HepG2 (cell line): ENCODE measurements at regions not wholly inside any gene's neighbourhood (a gene's known extent, or its start where the extent isn't known, plus 50 kb on each side); places are given as distances from the start of the nearest gene placed in this dataset.

Experiments used
- ELF4 ChIP-seq: sonication (generic); formaldehyde crosslinking; IDR thresholded peaks from 2 replicates; pipeline ENCODE4 v1.5.0; 2020; ENCODE audit warnings: missing genetic modification reagents, mild to moderate bottlenecking, moderate library complexity, borderline replicate concordance
- FOXK2 ChIP-seq: fragments of 450-650 bp; IDR thresholded peaks from 2 replicates; pipeline ENCODE4 v1.6.1; 2016
- POLR2A ChIP-seq, 2 experiments: IDR thresholded peaks; 2 replicates each; pipeline ENCODE4 v1.6.1; 2011; ENCODE audit warnings: low read depth in 2 of 2, low read length in 2 of 2, mild to moderate bottlenecking in 1 of 2, moderate library complexity in 1 of 2; ENCODE audit not compliant: insufficient read depth in 1 of 2
- SP5 ChIP-seq: IDR thresholded peaks from 2 replicates; pipeline ENCODE4 v1.6.1; 2016; ENCODE audit warnings: low read depth, borderline replicate concordance
- TCF7L2 ChIP-seq: IDR thresholded peaks from 2 replicates; pipeline ENCODE4 v1.6.1; 2011; ENCODE audit warnings: mild to moderate bottlenecking, low read depth, low read length, moderate library complexity
- ZNF670 ChIP-seq: sonication (generic); formaldehyde crosslinking; IDR thresholded peaks from 2 replicates; pipeline ENCODE4 v1.8.0; 2022; ENCODE audit warnings: mild to moderate bottlenecking, missing genetic modification reagents, borderline replicate concordance
- TF ChIP-seq, protein P1 (sequence below), 2 experiments: sonication (generic) in 1 of 2; formaldehyde crosslinking in 1 of 2; IDR thresholded peaks; 2 replicates each; pipeline versions ENCODE4 v1.5.1 to v1.6.1; 2011 to 2020; ENCODE audit warnings: borderline replicate concordance in 1 of 2, low read depth in 1 of 2, low read length in 1 of 2, mild to moderate bottlenecking in 1 of 2, missing genetic modification reagents in 1 of 2, moderate library complexity in 1 of 2

DNA sequence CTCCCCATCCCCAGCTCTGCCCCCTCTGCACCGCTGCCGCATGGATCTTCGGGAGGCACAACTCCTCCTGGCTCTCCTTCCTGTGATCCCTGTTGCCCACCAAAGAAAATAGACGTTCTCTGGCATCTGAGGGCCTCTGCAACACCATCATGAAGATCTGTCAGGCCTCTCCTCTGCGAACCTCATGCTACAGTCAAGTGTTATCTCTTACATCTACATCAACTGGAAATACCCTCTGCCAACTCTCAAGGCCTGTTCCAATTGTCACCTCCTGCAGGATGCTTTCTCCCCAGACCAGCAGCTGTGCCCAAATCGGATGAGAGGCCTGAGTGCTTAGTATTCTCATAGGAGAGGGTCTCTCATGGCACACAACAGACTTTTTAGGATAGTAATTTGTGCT lies 478.4 kb downstream of the BCL11A start:
- TF ChIP-seq ZNF670 (CRISPR knock-in tag) = no peak
- no peak for TF ChIP-seq TCF7L2
- no peak for TF ChIP-seq ELF4
- no peak for TF ChIP-seq POLR2A (IDR thresholded peaks at IDR 0.05; ENCODE audit: insufficient read depth in 1 of 2, low read depth in 2 of 2, low read length in 2 of 2)
- no peak for TF ChIP-seq SP5 (CRISPR knock-in tag)
- no peak for TF ChIP-seq FOXK2
- TF ChIP-seq, protein P1, sequence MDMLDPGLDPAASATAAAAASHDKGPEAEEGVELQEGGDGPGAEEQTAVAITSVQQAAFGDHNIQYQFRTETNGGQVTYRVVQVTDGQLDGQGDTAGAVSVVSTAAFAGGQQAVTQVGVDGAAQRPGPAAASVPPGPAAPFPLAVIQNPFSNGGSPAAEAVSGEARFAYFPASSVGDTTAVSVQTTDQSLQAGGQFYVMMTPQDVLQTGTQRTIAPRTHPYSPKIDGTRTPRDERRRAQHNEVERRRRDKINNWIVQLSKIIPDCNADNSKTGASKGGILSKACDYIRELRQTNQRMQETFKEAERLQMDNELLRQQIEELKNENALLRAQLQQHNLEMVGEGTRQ (IDR thresholded peaks at IDR 0.05; ENCODE audit: low read depth, low read length) = no peak
- TF ChIP-seq, protein P1 (CRISPR knock-in tag; IDR thresholded peaks at IDR 0.05; ENCODE audit: borderline replicate concordance) = no peak
